CD14-positive monocyte (primary cell): ENCODE measurements at regions not wholly inside any gene's neighbourhood (a gene's known extent, or its start where the extent isn't known, plus 50 kb on each side); places are given as distances from the start of the nearest gene placed in this dataset.

Experiments used
- DNase-seq, 3 donors: peaks; one replicate each; pipeline ENCODE4 v3.0.0-alpha.2; 2011 to 2022
- H2AFZ ChIP-seq: 2 replicates; pipeline ENCODE4 v1.6.0; 2012; ENCODE audit warnings: mild to moderate bottlenecking, low read depth, low read length, inconsistent platforms; ENCODE audit not compliant: insufficient read depth, poor library complexity, severe bottlenecking
- H3K27ac ChIP-seq, 2 donors: 1 replicate in 1 of 2; 2 replicates in 1 of 2; pipeline ENCODE4 v1.5.1; 2012 to 2013; ENCODE audit warnings: low read length in 2 of 2, control low read depth in 1 of 2, inconsistent platforms in 1 of 2, low read depth in 1 of 2, mild to moderate bottlenecking in 1 of 2
- H3K27me3 ChIP-seq, 2 donors: one replicate each; pipeline versions ENCODE4 v1.6.0 to v1.6.1; 2011 to 2013; ENCODE audit warnings: low read length in 2 of 2; ENCODE audit not compliant: control insufficient read depth in 2 of 2, insufficient read depth in 2 of 2
- H3K36me3 ChIP-seq, 2 donors: replicated peaks in 1 of 2; 1 replicate in 1 of 2; 2 replicates in 1 of 2; pipeline versions ENCODE4 v1.5.1 to v1.6.1; 2012 to 2013; ENCODE audit warnings: low read length in 2 of 2, control low read depth in 1 of 2, inconsistent platforms in 1 of 2, mild to moderate bottlenecking in 1 of 2; ENCODE audit not compliant: insufficient read depth in 2 of 2, control insufficient read depth in 1 of 2
- H3K4me1 ChIP-seq, 2 donors: 1 replicate in 1 of 2; 2 replicates in 1 of 2; pipeline versions ENCODE4 v1.5.1 to v1.6.1; 2012 to 2013; ENCODE audit warnings: low read length in 2 of 2, control low read depth in 1 of 2, inconsistent platforms in 1 of 2, mild to moderate bottlenecking in 1 of 2, moderate library complexity in 1 of 2; ENCODE audit not compliant: insufficient read depth in 2 of 2, control insufficient read depth in 1 of 2
- H3K4me2 ChIP-seq: replicated peaks from 2 replicates; pipeline ENCODE3; 2012; ENCODE audit warnings: low read length, moderate library complexity, mild to moderate bottlenecking; ENCODE audit not compliant: poor library complexity, severe bottlenecking; ENCODE audit errors: extremely low read depth
- H3K4me3 ChIP-seq, 3 experiments: fragments of 200-600 bp in 1 of 3; sonication (generic) in 1 of 3; replicated peaks in 1 of 3; 1 replicate in 2 of 3; 2 replicates in 1 of 3; pipeline ENCODE4 v1.5.1; 2011 to 2013; ENCODE audit warnings: low read length in 3 of 3, mild to moderate bottlenecking in 3 of 3, control low read depth in 2 of 3, low read depth in 2 of 3, inconsistent platforms in 1 of 3, moderate library complexity in 1 of 3
- H3K79me2 ChIP-seq: 2 replicates; pipeline ENCODE4 v1.6.0; 2012; ENCODE audit warnings: mild to moderate bottlenecking, control low read depth, inconsistent platforms, low read length, moderate library complexity; ENCODE audit not compliant: insufficient read depth
- H3K9ac ChIP-seq: 2 replicates; pipeline ENCODE4 v1.6.0; 2017; ENCODE audit warnings: low read length, mild to moderate bottlenecking; ENCODE audit not compliant: insufficient read depth, poor library complexity, severe bottlenecking
- H3K9me3 ChIP-seq, 2 donors: replicated peaks in 1 of 2; 1 replicate in 1 of 2; 2 replicates in 1 of 2; pipeline versions ENCODE4 v1.5.1 to v1.6.1; 2012 to 2013; ENCODE audit warnings: low read length in 2 of 2, control low read depth in 1 of 2; ENCODE audit not compliant: control insufficient read depth in 1 of 2, insufficient read depth in 1 of 2
- H4K20me1 ChIP-seq: 2 replicates; pipeline ENCODE4 v1.6.0; 2012; ENCODE audit warnings: mild to moderate bottlenecking, low read length, control low read depth, moderate library complexity; ENCODE audit not compliant: insufficient read depth
- H3K27ac Mint-ChIP-seq, 7 donors: one replicate each; pipeline ENCODE4 v1.8.0; 2020; ENCODE audit warnings: mild to moderate bottlenecking in 7 of 7, mixed read lengths in 7 of 7, moderate library complexity in 6 of 7, inconsistent platforms in 2 of 7
- H3K27me3 Mint-ChIP-seq, 3 donors: one replicate each; pipeline ENCODE4 v1.8.0; 2021 to 2022; ENCODE audit warnings: low read depth in 3 of 3, mild to moderate bottlenecking in 3 of 3, mixed read lengths in 3 of 3, moderate library complexity in 3 of 3, inconsistent platforms in 1 of 3
- H3K36me3 Mint-ChIP-seq, 2 donors: one replicate each; pipeline ENCODE4 v1.8.0; 2020; ENCODE audit warnings: mixed read lengths in 2 of 2, inconsistent platforms in 1 of 2, mild to moderate bottlenecking in 1 of 2
- H3K4me1 Mint-ChIP-seq: one replicate; pipeline ENCODE4 v1.8.0; 2020; ENCODE audit warnings: mild to moderate bottlenecking, mixed read lengths
- H3K4me3 Mint-ChIP-seq, 2 donors: one replicate each; pipeline ENCODE4 v1.8.0; 2020; ENCODE audit warnings: mild to moderate bottlenecking in 2 of 2, mixed read lengths in 2 of 2, moderate library complexity in 1 of 2
- H3K9me3 Mint-ChIP-seq, 7 donors: one replicate each; pipeline ENCODE4 v1.8.0; 2020 to 2022; ENCODE audit warnings: mixed read lengths in 7 of 7, mild to moderate bottlenecking in 6 of 7, moderate library complexity in 6 of 7, inconsistent platforms in 2 of 7
- WGBS: methylation state at CpG from one replicate; pipeline ENCODE4 v1.1.5; 2013; ENCODE audit warnings: missing lambda C conversion rate; ENCODE audit not compliant: insufficient coverage; 5-methylcytosine and 5-hydroxymethylcytosine counted together
- intact Hi-C, 2 donors: fragments of 100-400 bp; cut with micrococcal nuclease; formaldehyde crosslinking; loops; one replicate each; pipeline versions ENCODE4 v1.15.0 to v1.15.1; 2023
- TF ChIP-seq, protein P1 (sequence below): fragments of 200-600 bp; IDR thresholded peaks from one replicate; pipeline ENCODE4 v1.8.0; 2022; ENCODE audit warnings: antibody characterized with exemption, mild to moderate bottlenecking

DNA sequence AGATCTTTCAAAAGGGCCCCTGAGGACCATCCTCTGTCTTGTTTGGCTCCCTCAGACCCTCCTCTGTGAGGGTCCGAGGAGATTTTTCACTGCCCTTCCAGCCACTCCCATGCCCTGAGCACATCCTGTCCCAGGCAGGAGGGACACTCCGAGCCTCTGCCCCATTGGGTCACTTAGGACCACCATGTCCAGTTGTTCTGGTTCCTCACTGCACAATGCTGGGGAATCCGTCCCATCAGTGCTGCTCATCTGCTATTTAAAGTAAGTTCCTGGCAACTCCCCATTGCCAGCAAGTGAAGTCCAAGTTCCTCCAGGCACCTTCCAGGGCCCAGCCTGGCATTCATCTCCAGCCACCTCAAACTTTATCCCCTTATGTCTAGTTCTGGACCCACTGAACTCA, 117.5 kb upstream of the GRIK3 start:
- Histone ChIP-seq H3K4me3 (no peak overlapping the region), H3K36me3 (no peaks in the 10 kb centered on the region), H3K27ac (no peak overlapping the region), H4K20me1 (no peaks in the 10 kb centered on the region), H3K9ac (no peak overlapping the region), H2AFZ (no peak overlapping the region), H3K4me2 (no peak overlapping the region), H3K9me3 (no peaks in the 10 kb centered on the region), H3K4me1 (no peaks in the 10 kb centered on the region), H3K79me2 (no peaks in the 10 kb centered on the region), H3K27me3 (no peaks in the 10 kb centered on the region)
- TF ChIP-seq, protein P1, sequence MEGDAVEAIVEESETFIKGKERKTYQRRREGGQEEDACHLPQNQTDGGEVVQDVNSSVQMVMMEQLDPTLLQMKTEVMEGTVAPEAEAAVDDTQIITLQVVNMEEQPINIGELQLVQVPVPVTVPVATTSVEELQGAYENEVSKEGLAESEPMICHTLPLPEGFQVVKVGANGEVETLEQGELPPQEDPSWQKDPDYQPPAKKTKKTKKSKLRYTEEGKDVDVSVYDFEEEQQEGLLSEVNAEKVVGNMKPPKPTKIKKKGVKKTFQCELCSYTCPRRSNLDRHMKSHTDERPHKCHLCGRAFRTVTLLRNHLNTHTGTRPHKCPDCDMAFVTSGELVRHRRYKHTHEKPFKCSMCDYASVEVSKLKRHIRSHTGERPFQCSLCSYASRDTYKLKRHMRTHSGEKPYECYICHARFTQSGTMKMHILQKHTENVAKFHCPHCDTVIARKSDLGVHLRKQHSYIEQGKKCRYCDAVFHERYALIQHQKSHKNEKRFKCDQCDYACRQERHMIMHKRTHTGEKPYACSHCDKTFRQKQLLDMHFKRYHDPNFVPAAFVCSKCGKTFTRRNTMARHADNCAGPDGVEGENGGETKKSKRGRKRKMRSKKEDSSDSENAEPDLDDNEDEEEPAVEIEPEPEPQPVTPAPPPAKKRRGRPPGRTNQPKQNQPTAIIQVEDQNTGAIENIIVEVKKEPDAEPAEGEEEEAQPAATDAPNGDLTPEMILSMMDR: no peak
- no peaks in the 10 kb centered on the region for H3K4me1 Mint-ChIP-seq
- peaks cover 0 to 4% (median 0%) of the 10 kb centered on the region in 7 donors for H3K9me3 Mint-ChIP-seq
- H3K4me3 Mint-ChIP-seq: no peak overlapping the region
- H3K27ac Mint-ChIP-seq: no peak overlapping the region
- 67% methylated on average over 3 of the region's 3 CpGs for WGBS
- H3K36me3 Mint-ChIP-seq: no peaks in the 10 kb centered on the region
- no peak for DNase-seq
- intact Hi-C loops: no loop called here
- peaks cover 0 to 8% (median 2%) of the 10 kb centered on the region in 3 donors for H3K27me3 Mint-ChIP-seq

DNA sequence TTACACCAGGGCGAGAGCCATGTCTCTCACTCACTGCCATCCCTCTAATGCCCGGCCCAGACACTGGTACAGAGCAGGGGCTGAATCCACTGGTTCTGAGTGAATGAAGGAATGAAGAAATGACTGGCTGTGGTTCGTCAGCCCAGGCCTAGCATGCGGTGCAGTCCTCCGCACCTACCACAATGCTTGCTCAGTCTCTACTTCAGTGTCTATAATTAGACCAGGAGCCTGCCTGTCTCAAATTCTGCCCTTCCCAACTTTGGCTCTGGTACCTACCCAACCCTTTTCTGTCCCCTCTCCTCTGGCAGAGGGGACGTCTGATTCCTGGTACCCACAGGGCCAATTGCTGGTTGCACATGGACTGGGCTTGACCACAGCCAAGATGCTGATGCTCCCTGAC, 118.2 kb upstream of the GRIK3 start:
- peaks cover 0 to 8% (median 2%) of the 10 kb centered on the region in 3 donors for H3K27me3 Mint-ChIP-seq
- H3K27ac Mint-ChIP-seq: no peak overlapping the region
- no peaks in the 10 kb centered on the region for H3K4me1 Mint-ChIP-seq
- H3K36me3 Mint-ChIP-seq: no peaks in the 10 kb centered on the region
- no peaks in the 10 kb centered on the region for H3K27me3 ChIP-seq
- no peak overlapping the region for H3K27ac ChIP-seq
- intact Hi-C loops: no loop called here
- H2AFZ ChIP-seq: no peak overlapping the region
- WGBS: 89% methylated on average over 3 of the region's 6 CpGs
- H3K79me2 ChIP-seq: no peaks in the 10 kb centered on the region
- no peaks in the 10 kb centered on the region for H4K20me1 ChIP-seq
- H3K9me3 ChIP-seq: no peaks in the 10 kb centered on the region
- H3K9me3 Mint-ChIP-seq: peaks cover 0 to 4% (median 0%) of the 10 kb centered on the region in 7 donors
- no peak for DNase-seq
- no peak overlapping the region for H3K9ac ChIP-seq
- no peak overlapping the region for H3K4me3 Mint-ChIP-seq
- H3K36me3 ChIP-seq: no peaks in the 10 kb centered on the region
- TF ChIP-seq, protein P1: no peak
- no peak overlapping the region for H3K4me3 ChIP-seq
- no peaks in the 10 kb centered on the region for H3K4me1 ChIP-seq
- no peak overlapping the region for H3K4me2 ChIP-seq
